Nephron progenitor cell (in vitro differentiated cells): ENCODE measurements at regions not wholly inside any gene's neighbourhood (a gene's known extent, or its start where the extent isn't known, plus 50 kb on each side); places are given as distances from the start of the nearest gene placed in this dataset.

Source experiments
- DNase-seq: peaks from one replicate; pipeline ENCODE4 v3.0.0; 2021
- H3K27ac Mint-ChIP-seq: 2 replicates; pipeline ENCODE4 v1.8.0; 2021; ENCODE audit warnings: mild to moderate bottlenecking, moderate library complexity, mixed read lengths
- H3K27me3 Mint-ChIP-seq: 2 replicates; pipeline ENCODE4 v1.8.0; 2021; ENCODE audit warnings: mild to moderate bottlenecking, low read depth, mixed read lengths; ENCODE audit not compliant: poor library complexity
- H3K36me3 Mint-ChIP-seq: 2 replicates; pipeline ENCODE4 v1.8.0; 2021; ENCODE audit warnings: low read depth, mixed read lengths
- H3K4me1 Mint-ChIP-seq: 2 replicates; pipeline ENCODE4 v1.8.0; 2021; ENCODE audit warnings: mixed read lengths
- H3K4me3 Mint-ChIP-seq: 2 replicates; pipeline ENCODE4 v1.8.0; 2021; ENCODE audit warnings: mild to moderate bottlenecking, moderate library complexity, mixed read lengths
- H3K9me3 Mint-ChIP-seq: 2 replicates; pipeline ENCODE4 v1.8.0; 2021; ENCODE audit warnings: mild to moderate bottlenecking, moderate library complexity, mixed read lengths
- TF ChIP-seq, protein P1 (sequence below): fragments of 200-600 bp; sonication (generic); IDR thresholded peaks from 2 replicates; pipeline ENCODE4 v1.5.0; 2021; ENCODE audit warnings: antibody characterized with exemption

DNA sequence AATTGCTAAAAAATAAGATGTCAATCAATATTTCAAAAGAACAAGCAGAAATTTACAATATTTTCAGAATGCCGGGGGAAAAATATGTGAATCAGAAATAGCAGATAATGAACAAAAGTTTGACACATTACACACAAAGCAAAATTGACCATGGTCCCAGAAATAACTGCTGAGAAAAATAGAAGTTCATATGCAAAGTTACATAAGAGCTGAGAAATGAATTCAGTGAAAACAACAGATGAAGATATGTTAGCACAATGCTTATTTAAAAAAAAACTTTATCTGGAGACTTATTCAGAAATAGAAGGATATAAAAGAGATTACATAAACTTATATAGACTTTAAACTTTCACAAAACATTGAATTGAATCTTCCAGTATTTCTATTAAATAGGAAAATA, 1483.7 kb upstream of the ACO1 start:
- Mint-ChIP-seq H3K4me1 (no peaks in the 10 kb centered on the region), H3K27me3 (no peaks in the 10 kb centered on the region), H3K36me3 (no peaks in the 10 kb centered on the region), H3K4me3 (no peak overlapping the region), H3K9me3 (no peaks in the 10 kb centered on the region), H3K27ac (no peak overlapping the region)
- TF ChIP-seq, protein P1, sequence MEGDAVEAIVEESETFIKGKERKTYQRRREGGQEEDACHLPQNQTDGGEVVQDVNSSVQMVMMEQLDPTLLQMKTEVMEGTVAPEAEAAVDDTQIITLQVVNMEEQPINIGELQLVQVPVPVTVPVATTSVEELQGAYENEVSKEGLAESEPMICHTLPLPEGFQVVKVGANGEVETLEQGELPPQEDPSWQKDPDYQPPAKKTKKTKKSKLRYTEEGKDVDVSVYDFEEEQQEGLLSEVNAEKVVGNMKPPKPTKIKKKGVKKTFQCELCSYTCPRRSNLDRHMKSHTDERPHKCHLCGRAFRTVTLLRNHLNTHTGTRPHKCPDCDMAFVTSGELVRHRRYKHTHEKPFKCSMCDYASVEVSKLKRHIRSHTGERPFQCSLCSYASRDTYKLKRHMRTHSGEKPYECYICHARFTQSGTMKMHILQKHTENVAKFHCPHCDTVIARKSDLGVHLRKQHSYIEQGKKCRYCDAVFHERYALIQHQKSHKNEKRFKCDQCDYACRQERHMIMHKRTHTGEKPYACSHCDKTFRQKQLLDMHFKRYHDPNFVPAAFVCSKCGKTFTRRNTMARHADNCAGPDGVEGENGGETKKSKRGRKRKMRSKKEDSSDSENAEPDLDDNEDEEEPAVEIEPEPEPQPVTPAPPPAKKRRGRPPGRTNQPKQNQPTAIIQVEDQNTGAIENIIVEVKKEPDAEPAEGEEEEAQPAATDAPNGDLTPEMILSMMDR, result no peak
- no peak for DNase-seq

DNA sequence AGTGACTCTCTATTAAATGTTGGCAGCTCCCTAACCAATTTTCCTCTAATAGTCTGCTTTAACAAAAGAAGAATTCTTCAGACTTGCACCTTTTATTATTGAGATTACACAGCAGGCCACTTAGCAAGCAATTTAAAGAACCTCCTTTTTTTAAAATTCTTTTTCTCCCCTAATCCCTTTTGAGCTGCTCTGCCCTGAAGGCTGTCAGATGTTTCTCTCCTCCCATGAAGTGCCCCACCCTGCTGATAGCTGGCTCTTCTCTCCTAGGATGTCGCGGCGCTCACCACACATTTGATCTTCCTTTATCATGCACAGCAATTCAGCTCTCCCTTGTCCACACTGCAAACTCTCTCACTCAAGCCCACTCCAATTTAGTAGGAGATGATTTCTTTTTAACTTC, 1471.1 kb upstream of the ACO1 start:
- no peak for DNase-seq
- TF ChIP-seq, protein P1, result no peak
- Mint-ChIP-seq H3K36me3 (no peaks in the 10 kb centered on the region), H3K27ac (no peak overlapping the region), H3K27me3 (no peaks in the 10 kb centered on the region), H3K9me3 (no peaks in the 10 kb centered on the region), H3K4me3 (no peak overlapping the region), H3K4me1 (no peaks in the 10 kb centered on the region)

DNA sequence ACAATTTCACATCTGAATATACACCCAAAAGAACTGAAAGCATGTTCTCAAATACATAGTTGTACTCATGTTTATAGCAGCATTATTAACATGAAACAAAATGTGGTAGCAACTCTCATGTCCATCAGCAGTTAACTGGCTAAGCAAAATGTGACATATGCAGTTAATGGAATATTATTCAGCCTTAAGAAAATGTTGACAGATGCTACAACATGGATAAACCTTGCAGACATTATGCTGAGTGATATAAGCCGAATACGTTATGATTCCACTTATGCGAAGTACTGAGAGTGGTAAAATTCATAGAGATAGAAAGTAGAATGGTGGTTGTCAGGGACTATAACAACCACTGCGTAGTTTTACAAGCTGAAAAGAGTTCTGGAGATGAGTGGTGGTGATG, 1469.0 kb upstream of the ACO1 start:
- no peak overlapping the region for H3K4me3 Mint-ChIP-seq
- TF ChIP-seq, protein P1, result no peak
- no peak for DNase-seq
- no peaks in the 10 kb centered on the region for H3K9me3 Mint-ChIP-seq
- no peak overlapping the region for H3K27ac Mint-ChIP-seq
- no peaks in the 10 kb centered on the region for H3K27me3 Mint-ChIP-seq
- no peaks in the 10 kb centered on the region for H3K4me1 Mint-ChIP-seq
- H3K36me3 Mint-ChIP-seq, result no peaks in the 10 kb centered on the region

DNA sequence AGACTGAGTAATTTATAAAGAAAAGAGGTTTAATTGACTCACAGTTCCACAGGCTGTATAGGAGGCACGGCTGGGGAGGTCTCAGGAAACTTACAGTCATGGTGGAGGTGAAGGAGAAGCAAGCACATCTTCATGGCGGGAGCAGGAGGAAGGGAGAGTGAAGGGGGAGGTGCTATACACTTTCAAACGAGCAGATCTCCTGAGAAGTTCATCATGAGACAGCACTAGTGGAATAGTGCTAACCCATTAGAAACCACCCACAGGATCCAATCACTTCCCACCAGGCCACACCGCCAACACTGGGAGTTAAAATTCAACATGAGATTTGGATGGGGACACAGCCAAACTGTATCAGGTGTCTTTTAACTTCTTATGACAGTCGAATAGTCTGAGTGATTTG, 1459.3 kb upstream of the ACO1 start:
- TF ChIP-seq, protein P1, result no peak
- no peak overlapping the region for H3K4me3 Mint-ChIP-seq
- no peaks in the 10 kb centered on the region for H3K4me1 Mint-ChIP-seq
- no peak overlapping the region for H3K27ac Mint-ChIP-seq
- no peaks in the 10 kb centered on the region for H3K9me3 Mint-ChIP-seq
- H3K27me3 Mint-ChIP-seq, result no peaks in the 10 kb centered on the region
- DNase-seq, result no peak
- H3K36me3 Mint-ChIP-seq, result no peaks in the 10 kb centered on the region

DNA sequence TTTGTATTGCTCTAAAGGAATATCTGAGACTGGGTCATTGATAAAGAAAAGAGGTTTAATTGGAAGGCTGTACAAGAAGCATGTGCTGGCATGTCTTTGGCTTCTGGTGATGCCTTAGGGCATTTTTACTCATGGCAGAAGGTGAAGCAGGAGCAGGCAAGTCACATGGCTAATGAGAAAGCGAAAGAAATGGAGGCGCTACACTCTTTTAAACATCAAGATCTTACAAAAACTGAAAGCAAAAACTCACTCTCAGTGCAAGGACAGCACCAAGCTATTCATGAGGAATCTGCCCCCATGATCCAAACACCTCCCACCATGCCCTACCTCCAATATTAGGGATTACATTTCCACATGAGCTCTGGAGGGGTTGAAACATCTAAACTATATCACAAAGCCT, 1458.8 kb upstream of the ACO1 start:
- TF ChIP-seq, protein P1, result no peak
- Mint-ChIP-seq H3K9me3 (no peaks in the 10 kb centered on the region), H3K27ac (no peak overlapping the region), H3K4me1 (no peaks in the 10 kb centered on the region), H3K36me3 (no peaks in the 10 kb centered on the region), H3K27me3 (no peaks in the 10 kb centered on the region), H3K4me3 (no peak overlapping the region)
- DNase-seq, result no peak

DNA sequence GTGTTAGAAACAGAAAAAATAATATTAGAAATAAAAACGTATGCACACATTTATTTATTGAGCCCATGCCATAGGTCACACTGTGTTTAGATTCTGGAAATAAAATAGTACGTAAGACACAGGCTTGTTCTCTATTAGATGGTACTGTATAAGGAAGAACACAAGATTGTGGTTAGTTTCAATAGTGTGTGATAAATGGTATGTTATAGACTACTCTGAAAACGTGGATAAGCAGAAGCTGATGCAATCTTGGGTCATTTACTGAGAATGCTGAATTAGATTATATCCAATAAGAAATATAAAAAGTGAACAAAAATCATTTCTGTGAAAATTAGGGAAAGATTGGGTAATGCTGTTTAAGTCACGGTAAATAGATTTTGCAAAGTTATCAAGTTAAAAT, 1456.4 kb upstream of the ACO1 start:
- H3K27ac Mint-ChIP-seq, result no peak overlapping the region

More for the DNA sequence above, 1456.4 kb upstream of the ACO1 start:
- Mint-ChIP-seq H3K9me3 (no peaks in the 10 kb centered on the region), H3K4me1 (peaks cover under 1% of the 10 kb centered on the region), H3K27me3 (no peaks in the 10 kb centered on the region), H3K4me3 (no peak overlapping the region), H3K36me3 (no peaks in the 10 kb centered on the region)
- no peak for DNase-seq
- TF ChIP-seq, protein P1, result no peak
